Uterus (tissue), 3 donors: ENCODE measurements at regions not wholly inside any gene's neighbourhood (a gene's known extent, or its start where the extent isn't known, plus 50 kb on each side); places are given as distances from the start of the nearest gene placed in this dataset.

Source experiments
- DNase-seq, 2 donors: peaks; one replicate each; pipeline ENCODE4 v3.0.0-alpha.2; 2019 to 2020
- H3K27ac ChIP-seq, 2 donors: fragments of 200-600 bp; sonication (generic); 1 replicate in 1 of 2; 2 replicates in 1 of 2; pipeline ENCODE4 v1.5.1; 2016 to 2018
- H3K27me3 ChIP-seq, 2 donors: fragments of 200-600 bp; sonication (generic); one replicate each; pipeline ENCODE4 v1.5.1; 2018 to 2019; ENCODE audit warnings: control low read depth in 1 of 2
- H3K36me3 ChIP-seq, 2 donors: fragments of 200-600 bp; sonication (generic); one replicate each; pipeline ENCODE4 v1.5.1; 2019; ENCODE audit warnings: control low read depth in 1 of 2
- H3K4me1 ChIP-seq, 2 donors: fragments of 200-600 bp; sonication (generic); one replicate each; pipeline ENCODE4 v1.5.1; 2018 to 2019; ENCODE audit warnings: control low read depth in 1 of 2
- H3K4me3 ChIP-seq, 2 donors: fragments of 200-600 bp; sonication (generic); 1 replicate in 1 of 2; 2 replicates in 1 of 2; pipeline ENCODE4 v1.5.1; 2018 to 2019; ENCODE audit warnings: mild to moderate bottlenecking in 1 of 2
- H3K9me3 ChIP-seq, 2 donors: fragments of 200-600 bp; sonication (generic); one replicate each; pipeline ENCODE4 v1.5.1; 2019; ENCODE audit warnings: control low read depth in 1 of 2
- POLR2A ChIP-seq, 2 donors: fragments of 450-650 bp; IDR thresholded peaks; one replicate each; pipeline ENCODE4 v1.6.1; 2016; ENCODE audit warnings: antibody characterized with exemption in 2 of 2, mild to moderate bottlenecking in 1 of 2, moderate library complexity in 1 of 2
- intact Hi-C: fragments of 100-400 bp; cut with DNase I; formaldehyde crosslinking; loops from one replicate; pipeline ENCODE4 v1.15.1; 2023; ENCODE audit warnings: low total_unique reads
- TF ChIP-seq, protein P1 (sequence below), 4 experiments: fragments of 200-600 bp in 2 of 4; fragments of 450-650 bp in 2 of 4; sonication (generic) in 2 of 4; IDR thresholded peaks; one replicate each; pipeline ENCODE4 v1.5.1; 2016 to 2019; ENCODE audit warnings: antibody characterized with exemption in 4 of 4, mild to moderate bottlenecking in 2 of 4, moderate library complexity in 1 of 4
- donor health status: DM: yes; HTN: yes; CAD: no.

DNA sequence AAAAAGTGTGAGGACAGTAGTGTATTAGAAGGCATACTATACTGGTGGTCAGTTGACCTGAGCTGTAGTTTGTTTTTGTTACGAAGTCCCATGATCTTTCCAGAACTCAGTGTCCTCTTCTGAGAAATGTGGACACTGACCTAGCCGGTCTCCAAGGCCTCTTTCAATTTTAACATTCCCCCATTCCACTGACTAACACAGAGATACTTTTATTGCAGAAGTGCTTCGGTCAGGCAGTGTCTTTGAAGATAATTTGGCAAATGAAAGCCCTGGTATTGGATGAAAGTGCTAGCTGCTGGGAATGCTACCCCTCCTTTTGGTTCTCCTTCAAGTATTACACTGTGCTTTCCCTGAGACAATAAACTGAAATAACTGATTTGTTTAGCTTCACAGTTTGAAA lies 89.4 kb downstream of the LMO4 start:
- no peaks in the 10 kb centered on the region for H3K9me3 ChIP-seq
- DNase-seq = no peak
- intact Hi-C loops = no loop called here
- H3K4me3 ChIP-seq = no peak overlapping the region
- H3K4me1 ChIP-seq = no peaks in the 10 kb centered on the region
- H3K27me3 ChIP-seq = no peaks in the 10 kb centered on the region
- no peaks in the 10 kb centered on the region for H3K36me3 ChIP-seq
- TF ChIP-seq POLR2A (IDR thresholded peaks at IDR 0.05) = no peak
- TF ChIP-seq, protein P1, sequence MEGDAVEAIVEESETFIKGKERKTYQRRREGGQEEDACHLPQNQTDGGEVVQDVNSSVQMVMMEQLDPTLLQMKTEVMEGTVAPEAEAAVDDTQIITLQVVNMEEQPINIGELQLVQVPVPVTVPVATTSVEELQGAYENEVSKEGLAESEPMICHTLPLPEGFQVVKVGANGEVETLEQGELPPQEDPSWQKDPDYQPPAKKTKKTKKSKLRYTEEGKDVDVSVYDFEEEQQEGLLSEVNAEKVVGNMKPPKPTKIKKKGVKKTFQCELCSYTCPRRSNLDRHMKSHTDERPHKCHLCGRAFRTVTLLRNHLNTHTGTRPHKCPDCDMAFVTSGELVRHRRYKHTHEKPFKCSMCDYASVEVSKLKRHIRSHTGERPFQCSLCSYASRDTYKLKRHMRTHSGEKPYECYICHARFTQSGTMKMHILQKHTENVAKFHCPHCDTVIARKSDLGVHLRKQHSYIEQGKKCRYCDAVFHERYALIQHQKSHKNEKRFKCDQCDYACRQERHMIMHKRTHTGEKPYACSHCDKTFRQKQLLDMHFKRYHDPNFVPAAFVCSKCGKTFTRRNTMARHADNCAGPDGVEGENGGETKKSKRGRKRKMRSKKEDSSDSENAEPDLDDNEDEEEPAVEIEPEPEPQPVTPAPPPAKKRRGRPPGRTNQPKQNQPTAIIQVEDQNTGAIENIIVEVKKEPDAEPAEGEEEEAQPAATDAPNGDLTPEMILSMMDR (IDR thresholded peaks at IDR 0.05) = no peak
- no peak overlapping the region for H3K27ac ChIP-seq

DNA sequence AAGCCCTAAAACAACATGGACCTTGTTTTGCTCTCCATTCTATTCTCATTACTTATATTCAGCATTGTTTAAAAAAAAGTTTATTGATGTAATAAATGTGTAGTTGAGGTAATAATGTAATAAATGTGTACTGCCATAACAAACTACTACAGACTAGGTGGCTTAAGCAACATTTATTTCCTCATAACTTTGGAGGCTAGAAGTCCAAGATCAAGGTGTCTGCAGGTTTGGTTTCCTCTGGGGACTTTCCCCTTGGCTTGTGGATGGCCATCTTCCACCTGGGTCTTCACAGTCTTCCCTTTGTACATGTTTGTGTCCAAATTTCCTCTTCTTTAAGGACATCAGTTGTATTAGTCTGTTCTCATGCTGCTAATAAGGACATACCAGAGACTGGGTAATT lies 93.1 kb downstream of the LMO4 start:
- Histone ChIP-seq H3K27me3 (no peaks in the 10 kb centered on the region), H3K36me3 (no peaks in the 10 kb centered on the region), H3K9me3 (no peaks in the 10 kb centered on the region), H3K4me1 (no peaks in the 10 kb centered on the region), H3K27ac (no peak overlapping the region), H3K4me3 (no peak overlapping the region)
- TF ChIP-seq POLR2A (IDR thresholded peaks at IDR 0.05) = no peak
- TF ChIP-seq, protein P1 (IDR thresholded peaks at IDR 0.05) = no peak
- intact Hi-C loops = no loop called here
- no peak for DNase-seq

DNA sequence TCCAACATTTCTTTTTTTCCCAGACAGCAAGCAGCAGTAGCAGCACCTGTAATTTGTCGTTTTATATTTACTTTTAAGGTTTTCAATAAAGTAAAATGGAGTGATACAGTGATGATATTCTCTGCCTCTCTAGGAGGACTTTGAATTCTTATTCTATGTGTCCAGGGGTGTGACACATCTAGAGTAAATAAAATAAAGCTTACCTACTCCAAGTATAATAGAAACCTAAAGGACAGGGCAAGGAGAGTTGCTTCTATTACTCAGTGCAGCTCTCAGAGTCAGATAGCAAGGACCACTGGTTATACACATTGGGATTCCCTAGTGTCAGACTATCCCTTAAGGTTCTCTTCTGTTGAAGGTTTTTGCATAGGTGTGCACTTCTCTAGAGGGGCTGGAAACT lies 95.9 kb downstream of the LMO4 start:
- Histone ChIP-seq H3K9me3 (no peaks in the 10 kb centered on the region), H3K27me3 (no peaks in the 10 kb centered on the region), H3K27ac (no peak overlapping the region), H3K4me1 (no peaks in the 10 kb centered on the region), H3K36me3 (no peaks in the 10 kb centered on the region), H3K4me3 (no peak overlapping the region)
- intact Hi-C loops = no loop called here
- no peak for DNase-seq
- TF ChIP-seq POLR2A (IDR thresholded peaks at IDR 0.05) = no peak
- TF ChIP-seq, protein P1 (IDR thresholded peaks at IDR 0.05) = no peak

DNA sequence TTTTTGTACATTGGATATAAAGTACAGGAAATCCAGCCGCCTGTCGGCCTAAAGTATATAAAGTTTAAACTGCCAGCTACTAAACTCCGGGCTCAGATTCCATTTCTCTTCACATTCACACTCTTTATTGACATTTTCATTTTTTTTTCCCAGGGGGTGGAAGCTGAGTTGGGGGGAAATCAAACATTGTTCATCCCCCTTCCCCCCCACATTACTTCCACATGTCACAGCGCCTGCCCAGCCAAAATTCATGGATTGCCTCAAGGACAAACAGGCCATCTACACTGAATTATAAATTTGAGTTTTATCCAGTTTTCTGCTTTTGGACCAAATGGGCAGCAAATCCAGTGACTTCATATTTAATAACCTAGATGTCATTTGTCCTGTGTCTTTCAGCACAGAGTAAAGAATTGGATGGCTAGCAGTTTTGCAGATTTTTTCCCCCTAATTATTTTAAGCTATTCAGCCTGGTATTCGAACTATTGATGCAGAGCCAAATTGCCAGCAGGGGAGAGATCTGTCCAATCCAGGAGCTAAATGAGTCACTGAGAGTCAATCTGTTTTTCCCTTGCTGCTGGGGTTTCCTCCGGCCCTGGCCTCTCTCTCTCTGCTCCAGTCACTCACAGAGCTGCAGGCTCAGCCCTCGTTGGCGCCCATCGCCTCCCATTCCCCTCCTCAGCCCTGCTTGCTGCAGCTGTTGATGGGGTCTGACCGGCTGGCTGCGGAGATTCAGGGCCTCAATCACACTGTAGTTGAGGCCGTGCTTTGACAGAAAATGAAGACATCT lies 98.0 kb downstream of the LMO4 start:
- no peak for DNase-seq
- TF ChIP-seq, protein P1 (IDR thresholded peaks at IDR 0.05) = no peak
- TF ChIP-seq POLR2A (IDR thresholded peaks at IDR 0.05) = no peak
- Histone ChIP-seq H3K4me1 (no peaks in the 10 kb centered on the region), H3K4me3 (no peak overlapping the region), H3K9me3 (no peaks in the 10 kb centered on the region), H3K36me3 (no peaks in the 10 kb centered on the region), H3K27ac (no peak overlapping the region), H3K27me3 (no peaks in the 10 kb centered on the region)
- intact Hi-C loops = no loop called here

- intact Hi-C loops = no loop called here
- TF ChIP-seq, protein P1 (IDR thresholded peaks at IDR 0.05) = no peak
- TF ChIP-seq POLR2A (IDR thresholded peaks at IDR 0.05) = no peak
- DNase-seq = no peak
- Histone ChIP-seq H3K27ac (no peak overlapping the region), H3K36me3 (no peaks in the 10 kb centered on the region), H3K4me1 (no peaks in the 10 kb centered on the region), H3K27me3 (no peaks in the 10 kb centered on the region), H3K9me3 (no peaks in the 10 kb centered on the region), H3K4me3 (no peak overlapping the region)
Observed at GRCh38 chr1:87428367-87428766, 99.7 kb downstream of the LMO4 start.
